B cell (primary cell): ENCODE measurements at regions not wholly inside any gene's neighbourhood (a gene's known extent, or its start where the extent isn't known, plus 50 kb on each side); places are given as distances from the start of the nearest gene placed in this dataset.

ENCODE experiments used
- ATAC-seq: fragments of 200-7000 bp; cut with Tn5 transposase; one replicate; pipeline ENCODE4 v1.10.0; 2021; ENCODE audit warnings: low read depth, mild to moderate bottlenecking, moderate number of reproducible peaks, moderate library complexity
- CTCF ChIA-PET: fragments of 350-600 bp; sonication (Branson Sonifier 250); formaldehyde crosslinking; loops from one replicate; lab custom pipeline; 2021; ENCODE audit warnings: antibody characterized with exemption, inconsistent platforms; lab: Charles Lee
- POLR2A ChIA-PET: fragments of 350-600 bp; sonication (Branson Sonifier 250); formaldehyde crosslinking; loops from one replicate; lab custom pipeline; 2021; ENCODE audit warnings: antibody characterized with exemption; lab: Charles Lee
- DNase-seq: peaks from one replicate; pipeline ENCODE4 v3.0.0; 2013
- H2AFZ ChIP-seq: 2 replicates; pipeline ENCODE4 v1.6.1; 2012; ENCODE audit warnings: mild to moderate bottlenecking, low read depth, low read length; ENCODE audit not compliant: insufficient read depth, poor library complexity, severe bottlenecking
- H3K27ac ChIP-seq, 2 donors: 1 replicate in 1 of 2; 2 replicates in 1 of 2; pipeline ENCODE4 v1.5.1; 2012 to 2013; ENCODE audit warnings: low read length in 2 of 2, mild to moderate bottlenecking in 2 of 2, moderate library complexity in 1 of 2
- H3K27me3 ChIP-seq, 4 experiments: fragments of 200-600 bp in 1 of 4; sonication (generic) in 1 of 4; replicated peaks in 1 of 4; 1 replicate in 2 of 4; 2 replicates in 2 of 4; pipeline versions ENCODE4 v1.6.1 to v1.7.0; 2013 to 2016; ENCODE audit warnings: low read length in 3 of 4, mild to moderate bottlenecking in 2 of 4, mixed read lengths in 1 of 4, moderate library complexity in 1 of 4; ENCODE audit not compliant: insufficient read depth in 4 of 4, control insufficient read depth in 3 of 4; ENCODE audit errors: control extremely low read depth in 1 of 4
- H3K36me3 ChIP-seq, 2 experiments: replicated peaks in 1 of 2; 1 replicate in 1 of 2; 2 replicates in 1 of 2; pipeline versions ENCODE4 v1.6.1 to v1.7.1; 2013; ENCODE audit warnings: low read length in 1 of 2; ENCODE audit not compliant: insufficient read depth in 2 of 2, control insufficient read depth in 1 of 2; ENCODE audit errors: control extremely low read depth in 1 of 2, extremely low read depth in 1 of 2
- H3K4me1 ChIP-seq, 2 donors: fragments of 200-600 bp in 1 of 2; sonication (generic) in 1 of 2; 1 replicate in 1 of 2; 2 replicates in 1 of 2; pipeline versions ENCODE4 v1.5.1 to v1.6.1; 2013 to 2017; ENCODE audit warnings: low read length in 2 of 2; ENCODE audit not compliant: control insufficient read depth in 2 of 2, insufficient read depth in 2 of 2
- H3K4me2 ChIP-seq: replicated peaks from 2 replicates; pipeline ENCODE3; 2012; ENCODE audit warnings: mild to moderate bottlenecking, low read depth, low read length; ENCODE audit not compliant: poor library complexity, severe bottlenecking
- H3K4me3 ChIP-seq, 5 experiments: fragments of 200-600 bp in 1 of 5; sonication (generic) in 1 of 5; 1 replicate in 3 of 5; 2 replicates in 2 of 5; pipeline versions ENCODE4 v1.5.1 to v1.7.0; 2011 to 2016; ENCODE audit warnings: low read length in 4 of 5, mild to moderate bottlenecking in 4 of 5, low read depth in 2 of 5, control low read depth in 1 of 5, moderate library complexity in 1 of 5; ENCODE audit not compliant: insufficient read depth in 1 of 5; ENCODE audit errors: control extremely low read depth in 1 of 5, extremely low read depth in 1 of 5
- H3K79me2 ChIP-seq: fragments of 200-600 bp; sonication (generic); one replicate; pipeline ENCODE4 v1.6.0; 2016; ENCODE audit warnings: low read length; ENCODE audit not compliant: control insufficient read depth, insufficient read depth
- H3K9ac ChIP-seq: fragments of 200-600 bp; sonication (generic); 2 replicates; pipeline ENCODE4 v1.6.1; 2017; ENCODE audit warnings: mild to moderate bottlenecking, low read length, moderate library complexity
- H3K9me3 ChIP-seq, 3 donors: one replicate each; pipeline versions ENCODE4 v1.6.1 to v1.7.1; 2013; ENCODE audit warnings: low read length in 2 of 3; ENCODE audit not compliant: control insufficient read depth in 2 of 3, insufficient read depth in 1 of 3; ENCODE audit errors: control extremely low read depth in 1 of 3
- H4K20me1 ChIP-seq: 2 replicates; pipeline ENCODE4 v1.6.0; 2012; ENCODE audit warnings: mild to moderate bottlenecking, low read length; ENCODE audit not compliant: insufficient read depth, control insufficient read depth, poor library complexity, severe bottlenecking
- H3K27ac Mint-ChIP-seq: one replicate; pipeline ENCODE4 v1.8.0; 2021; ENCODE audit warnings: mixed read lengths
- H3K27me3 Mint-ChIP-seq: one replicate; pipeline ENCODE4 v1.8.0; 2021; ENCODE audit warnings: mixed read lengths
- H3K4me1 Mint-ChIP-seq: one replicate; pipeline ENCODE4 v1.8.0; 2021; ENCODE audit warnings: mixed read lengths
- H3K4me3 Mint-ChIP-seq: one replicate; pipeline ENCODE4 v1.8.0; 2021; ENCODE audit warnings: mixed read lengths
- H3K9me3 Mint-ChIP-seq: one replicate; pipeline ENCODE4 v1.8.0; 2022; ENCODE audit warnings: mixed read lengths; ENCODE audit not compliant: insufficient read depth
- CTCF ChIP-seq: fragments of 200-600 bp; IDR thresholded peaks from one replicate; pipeline ENCODE4 v1.8.0; 2022; ENCODE audit warnings: antibody characterized with exemption, mild to moderate bottlenecking
- EZH2 ChIP-seq: IDR thresholded peaks from 2 replicates; pipeline ENCODE4 v1.6.1; 2012; ENCODE audit warnings: borderline replicate concordance, low read depth, mild to moderate bottlenecking, moderate library complexity, low read length; ENCODE audit not compliant: insufficient read depth, poor library complexity, severe bottlenecking
- WGBS: methylation state at CpG from one replicate; pipeline ENCODE4 v1.1.5; 2013; ENCODE audit warnings: missing lambda C conversion rate; ENCODE audit not compliant: insufficient coverage; 5-methylcytosine and 5-hydroxymethylcytosine counted together
- intact Hi-C: fragments of 100-400 bp; cut with micrococcal nuclease; formaldehyde crosslinking; loops from one replicate; pipeline ENCODE4 v1.10.0; 2022

DNA sequence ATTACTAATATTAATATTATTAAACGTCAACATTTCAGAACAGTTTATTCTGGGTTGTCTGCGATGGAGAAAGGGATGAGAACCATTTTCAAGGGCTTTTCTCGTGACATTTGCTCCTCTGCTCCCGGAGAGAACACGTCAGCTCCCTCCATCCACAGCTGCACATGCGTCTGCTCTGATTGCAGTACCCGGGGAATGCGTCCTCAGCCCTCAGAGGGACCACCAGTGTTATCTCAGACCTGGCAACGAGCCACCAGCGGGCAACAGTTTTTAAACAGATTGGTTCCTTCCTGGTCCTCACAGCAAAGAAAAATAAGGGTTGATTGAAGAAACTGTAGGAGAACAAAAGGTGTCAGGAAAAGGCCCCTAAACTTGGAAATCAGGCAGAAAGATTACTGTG, 202.2 kb upstream of the ADAMTS9 start:
- H3K27ac Mint-ChIP-seq, result no peak overlapping the region
- no peak overlapping the region for H3K4me2 ChIP-seq
- no peak overlapping the region for H3K27ac ChIP-seq
- no peaks in the 10 kb centered on the region for H3K9me3 ChIP-seq
- H2AFZ ChIP-seq, result no peak overlapping the region
- no peak for ATAC-seq
- no peak overlapping the region for H3K9ac ChIP-seq
- ChIA-PET CTCF (no interaction called here), POLR2A (no interaction called here)
- H3K36me3 ChIP-seq, result no peaks in the 10 kb centered on the region
- no peak overlapping the region for H3K4me3 ChIP-seq
- intact Hi-C loops, result no loop called here
- no peaks in the 10 kb centered on the region for H3K79me2 ChIP-seq
- TF ChIP-seq EZH2 (no peak), CTCF (no peak)
- 41% methylated on average over 8 of the region's 10 CpGs for WGBS
- no peaks in the 10 kb centered on the region for H3K4me1 Mint-ChIP-seq
- H3K4me1 ChIP-seq, result no peaks in the 10 kb centered on the region
- no peak overlapping the region for H3K4me3 Mint-ChIP-seq
- no peak for DNase-seq
- no peaks in the 10 kb centered on the region for H3K27me3 Mint-ChIP-seq
- peaks cover 2% of the 10 kb centered on the region for H3K9me3 Mint-ChIP-seq
- no peaks in the 10 kb centered on the region for H3K27me3 ChIP-seq
- no peaks in the 10 kb centered on the region for H4K20me1 ChIP-seq

DNA sequence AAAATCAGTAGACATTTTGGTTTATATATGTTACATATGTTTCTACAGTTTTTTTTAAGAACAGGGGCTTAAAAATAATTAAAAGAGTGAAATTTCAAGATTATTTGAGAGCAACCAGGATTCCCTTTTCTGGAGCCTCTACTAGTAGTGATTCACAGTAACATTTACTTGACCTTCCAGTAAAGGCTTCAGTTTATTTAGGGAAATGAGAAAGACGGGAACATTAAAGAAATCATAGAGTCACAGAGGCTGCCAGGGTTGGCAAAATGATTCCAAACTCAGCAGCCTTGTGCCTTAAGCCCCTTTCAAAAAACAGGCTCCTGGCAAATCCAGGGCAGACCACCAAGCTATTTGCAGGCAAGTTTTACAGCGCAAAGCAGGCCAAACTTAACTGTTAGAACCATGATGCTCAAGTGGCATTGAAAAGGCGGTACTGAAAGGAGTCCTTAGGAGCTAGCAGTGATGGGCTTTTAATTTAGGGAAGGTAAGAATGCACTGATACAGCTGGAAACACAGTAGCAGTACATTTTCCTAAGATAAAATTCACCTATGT, 201.1 kb upstream of the ADAMTS9 start:
- no peaks in the 10 kb centered on the region for H3K4me1 Mint-ChIP-seq
- no peak for TF ChIP-seq CTCF
- no peak for TF ChIP-seq EZH2
- POLR2A ChIA-PET, result no interaction called here

More for the DNA sequence above, 201.1 kb upstream of the ADAMTS9 start:
- Histone ChIP-seq H3K9ac (no peak overlapping the region), H4K20me1 (no peaks in the 10 kb centered on the region), H3K4me2 (no peak overlapping the region), H3K27me3 (no peaks in the 10 kb centered on the region), H2AFZ (no peak overlapping the region), H3K36me3 (no peaks in the 10 kb centered on the region), H3K4me1 (no peaks in the 10 kb centered on the region), H3K9me3 (no peaks in the 10 kb centered on the region), H3K4me3 (no peak overlapping the region), H3K27ac (no peak overlapping the region), H3K79me2 (no peaks in the 10 kb centered on the region)
- peaks cover 2% of the 10 kb centered on the region for H3K9me3 Mint-ChIP-seq
- no peak overlapping the region for H3K4me3 Mint-ChIP-seq
- H3K27me3 Mint-ChIP-seq, result no peaks in the 10 kb centered on the region
- 89% methylated on average over 1 of the region's 3 CpGs for WGBS
- DNase-seq (no peak), ATAC-seq (no peak)
- intact Hi-C loops, result no loop called here
- no peak overlapping the region for H3K27ac Mint-ChIP-seq
- CTCF ChIA-PET, result no interaction called here
